Osteocyte (in vitro differentiated cells): ENCODE measurements at regions not wholly inside any gene's neighbourhood (a gene's known extent, or its start where the extent isn't known, plus 50 kb on each side); places are given as distances from the start of the nearest gene placed in this dataset.

Experiments used
- DNase-seq: peaks from one replicate; pipeline ENCODE4 v3.0.0; 2021; ENCODE audit warnings: mixed read lengths; ENCODE audit not compliant: unreplicated experiment; ENCODE audit errors: extremely low spot score
- H3K27ac Mint-ChIP-seq: one replicate; pipeline ENCODE4 v1.8.0; 2021; ENCODE audit warnings: mild to moderate bottlenecking, mixed read lengths; ENCODE audit not compliant: unreplicated experiment
- H3K27me3 Mint-ChIP-seq: one replicate; pipeline ENCODE4 v1.8.0; 2021; ENCODE audit warnings: mixed read lengths; ENCODE audit not compliant: unreplicated experiment
- H3K36me3 Mint-ChIP-seq: one replicate; pipeline ENCODE4 v1.8.0; 2021; ENCODE audit warnings: mixed read lengths; ENCODE audit not compliant: unreplicated experiment
- H3K4me1 Mint-ChIP-seq: one replicate; pipeline ENCODE4 v1.8.0; 2021; ENCODE audit warnings: mixed read lengths; ENCODE audit not compliant: unreplicated experiment
- H3K4me3 Mint-ChIP-seq: one replicate; pipeline ENCODE4 v1.8.0; 2021; ENCODE audit warnings: mild to moderate bottlenecking, moderate library complexity, mixed read lengths; ENCODE audit not compliant: unreplicated experiment
- H3K9me3 Mint-ChIP-seq: one replicate; pipeline ENCODE4 v1.8.0; 2021; ENCODE audit warnings: mixed read lengths; ENCODE audit not compliant: unreplicated experiment
- TF ChIP-seq, protein P1 (sequence below): fragments of 200-600 bp; sonication (generic); IDR thresholded peaks from 2 replicates; pipeline ENCODE4 v1.5.0; 2021; ENCODE audit warnings: antibody characterized with exemption, mild to moderate bottlenecking, moderate library complexity

DNA sequence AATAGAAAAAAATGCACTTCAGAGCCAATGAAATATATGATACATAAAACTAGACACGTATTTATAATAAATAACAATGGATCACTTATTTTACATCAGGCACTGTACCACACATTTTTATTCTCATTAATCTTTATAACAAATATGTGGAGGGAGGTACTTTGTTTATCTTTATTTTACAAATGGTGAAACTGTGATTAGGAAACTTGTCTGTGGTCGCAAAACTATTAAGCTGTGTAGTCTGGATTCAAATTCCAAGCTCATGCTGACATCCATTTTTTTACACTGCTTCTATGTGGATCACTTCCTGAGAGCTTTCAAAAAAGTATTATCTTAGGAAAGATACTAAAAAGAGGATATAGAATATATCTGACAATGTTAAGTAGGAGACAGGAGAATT, 978.6 kb downstream of the SORCS1 start:
- peaks cover 5% of the 10 kb centered on the region for H3K4me1 Mint-ChIP-seq
- no peaks in the 10 kb centered on the region for H3K9me3 Mint-ChIP-seq
- no peak for DNase-seq
- H3K27ac Mint-ChIP-seq = no peak overlapping the region
- no peaks in the 10 kb centered on the region for H3K36me3 Mint-ChIP-seq
- no peaks in the 10 kb centered on the region for H3K27me3 Mint-ChIP-seq
- H3K4me3 Mint-ChIP-seq = no peak overlapping the region
- TF ChIP-seq, protein P1, sequence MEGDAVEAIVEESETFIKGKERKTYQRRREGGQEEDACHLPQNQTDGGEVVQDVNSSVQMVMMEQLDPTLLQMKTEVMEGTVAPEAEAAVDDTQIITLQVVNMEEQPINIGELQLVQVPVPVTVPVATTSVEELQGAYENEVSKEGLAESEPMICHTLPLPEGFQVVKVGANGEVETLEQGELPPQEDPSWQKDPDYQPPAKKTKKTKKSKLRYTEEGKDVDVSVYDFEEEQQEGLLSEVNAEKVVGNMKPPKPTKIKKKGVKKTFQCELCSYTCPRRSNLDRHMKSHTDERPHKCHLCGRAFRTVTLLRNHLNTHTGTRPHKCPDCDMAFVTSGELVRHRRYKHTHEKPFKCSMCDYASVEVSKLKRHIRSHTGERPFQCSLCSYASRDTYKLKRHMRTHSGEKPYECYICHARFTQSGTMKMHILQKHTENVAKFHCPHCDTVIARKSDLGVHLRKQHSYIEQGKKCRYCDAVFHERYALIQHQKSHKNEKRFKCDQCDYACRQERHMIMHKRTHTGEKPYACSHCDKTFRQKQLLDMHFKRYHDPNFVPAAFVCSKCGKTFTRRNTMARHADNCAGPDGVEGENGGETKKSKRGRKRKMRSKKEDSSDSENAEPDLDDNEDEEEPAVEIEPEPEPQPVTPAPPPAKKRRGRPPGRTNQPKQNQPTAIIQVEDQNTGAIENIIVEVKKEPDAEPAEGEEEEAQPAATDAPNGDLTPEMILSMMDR = no peak

DNA sequence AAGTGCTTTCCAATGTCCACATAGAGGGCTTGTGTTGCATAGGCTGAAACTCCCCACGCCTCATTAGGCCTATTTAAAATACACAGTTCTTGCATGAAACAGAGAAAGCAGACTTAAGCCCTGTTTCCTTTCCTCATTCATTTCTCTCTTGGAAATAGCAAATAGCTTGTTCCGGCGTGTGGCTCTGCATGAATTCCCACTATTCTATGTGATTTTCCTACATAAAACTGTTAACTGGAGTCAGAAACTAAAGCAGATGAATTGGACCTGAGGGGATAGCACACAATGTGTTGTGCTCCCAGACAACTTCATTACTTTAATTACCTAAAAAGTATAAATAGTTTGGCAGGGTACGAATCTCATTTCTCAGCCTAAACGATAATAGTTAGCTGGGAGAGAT, 981.5 kb downstream of the SORCS1 start:
- TF ChIP-seq, protein P1 = no peak
- Mint-ChIP-seq H3K4me3 (no peak overlapping the region), H3K4me1 (peaks cover 5% of the 10 kb centered on the region), H3K27me3 (no peaks in the 10 kb centered on the region), H3K27ac (no peak overlapping the region), H3K36me3 (no peaks in the 10 kb centered on the region), H3K9me3 (no peaks in the 10 kb centered on the region)
- DNase-seq = no peak

DNA sequence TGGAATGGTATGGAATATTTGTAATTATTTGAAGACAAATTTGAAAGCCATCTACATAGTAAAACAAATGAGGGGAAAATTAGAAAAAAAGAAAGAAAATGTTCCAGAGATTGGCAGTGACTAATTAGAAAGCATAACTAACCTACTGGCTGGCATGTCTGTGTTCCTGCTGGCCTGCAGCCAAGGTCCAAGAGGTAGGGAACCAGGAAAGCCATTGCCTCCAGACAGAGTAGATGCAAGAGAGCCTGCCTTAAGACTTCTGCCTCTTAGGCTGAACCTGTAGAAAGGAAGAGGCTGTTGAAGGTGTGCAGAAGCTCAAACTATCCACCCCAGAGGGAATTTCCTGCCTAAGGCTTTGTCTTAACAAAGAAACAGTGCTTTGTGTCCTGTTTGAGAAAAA, 982.0 kb downstream of the SORCS1 start:
- Mint-ChIP-seq H3K27ac (no peak overlapping the region), H3K4me3 (no peak overlapping the region), H3K9me3 (no peaks in the 10 kb centered on the region), H3K36me3 (no peaks in the 10 kb centered on the region), H3K4me1 (peaks cover 1% of the 10 kb centered on the region), H3K27me3 (no peaks in the 10 kb centered on the region)
- TF ChIP-seq, protein P1 = no peak
- DNase-seq = no peak

DNA sequence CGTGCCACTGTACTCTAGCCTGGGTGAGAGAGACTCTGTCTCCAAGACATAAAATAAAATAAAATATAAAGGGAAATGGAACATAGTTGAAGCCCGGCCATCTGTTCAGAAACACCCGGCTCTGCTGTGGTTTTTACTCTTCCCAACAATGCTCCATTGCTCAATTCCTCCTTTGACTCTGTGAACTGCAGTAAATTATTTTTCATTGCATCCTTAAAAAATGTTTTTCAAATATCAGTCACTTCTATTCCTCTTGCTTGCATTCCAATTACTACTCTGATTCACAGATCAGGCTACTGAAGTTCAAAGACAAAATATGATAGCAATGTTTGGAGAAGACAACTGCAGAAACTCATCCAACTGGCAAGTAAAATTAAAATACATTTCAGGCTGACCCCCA, 983.0 kb downstream of the SORCS1 start:
- H3K4me1 Mint-ChIP-seq = no peaks in the 10 kb centered on the region
- no peak overlapping the region for H3K4me3 Mint-ChIP-seq
- no peaks in the 10 kb centered on the region for H3K27me3 Mint-ChIP-seq
- no peaks in the 10 kb centered on the region for H3K36me3 Mint-ChIP-seq
- DNase-seq = no peak
- H3K27ac Mint-ChIP-seq = no peak overlapping the region
- TF ChIP-seq, protein P1 = no peak
- no peaks in the 10 kb centered on the region for H3K9me3 Mint-ChIP-seq

DNA sequence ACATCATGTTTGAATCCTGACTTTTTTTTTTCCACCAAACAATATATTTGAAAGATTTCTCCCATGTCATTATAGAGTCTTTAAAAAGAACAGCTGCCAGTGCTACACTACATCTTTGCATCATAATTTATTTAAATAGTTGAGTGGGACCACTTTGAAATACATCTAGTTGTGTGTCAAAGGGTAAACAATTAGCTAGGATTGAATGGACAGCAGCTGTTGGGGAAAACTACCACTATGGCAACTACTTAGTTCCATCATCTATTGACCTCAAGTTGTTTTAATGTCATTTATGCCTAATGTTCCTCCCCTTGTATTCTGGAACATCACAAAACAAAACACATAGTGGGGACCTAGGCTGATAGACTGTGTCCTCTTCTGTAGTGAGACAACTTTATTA, 985.1 kb downstream of the SORCS1 start:
- no peaks in the 10 kb centered on the region for H3K36me3 Mint-ChIP-seq
- TF ChIP-seq, protein P1 = no peak
- H3K4me3 Mint-ChIP-seq = no peak overlapping the region
- no peaks in the 10 kb centered on the region for H3K4me1 Mint-ChIP-seq
- H3K27me3 Mint-ChIP-seq = no peaks in the 10 kb centered on the region
- H3K27ac Mint-ChIP-seq = no peak overlapping the region
- H3K9me3 Mint-ChIP-seq = no peaks in the 10 kb centered on the region
- DNase-seq = no peak
